ENCODE measurements at regions not wholly inside any gene's neighbourhood (a gene's known extent, or its start where the extent isn't known, plus 50 kb on each side); places are given as distances from the start of the nearest gene placed in this dataset.

DNA sequence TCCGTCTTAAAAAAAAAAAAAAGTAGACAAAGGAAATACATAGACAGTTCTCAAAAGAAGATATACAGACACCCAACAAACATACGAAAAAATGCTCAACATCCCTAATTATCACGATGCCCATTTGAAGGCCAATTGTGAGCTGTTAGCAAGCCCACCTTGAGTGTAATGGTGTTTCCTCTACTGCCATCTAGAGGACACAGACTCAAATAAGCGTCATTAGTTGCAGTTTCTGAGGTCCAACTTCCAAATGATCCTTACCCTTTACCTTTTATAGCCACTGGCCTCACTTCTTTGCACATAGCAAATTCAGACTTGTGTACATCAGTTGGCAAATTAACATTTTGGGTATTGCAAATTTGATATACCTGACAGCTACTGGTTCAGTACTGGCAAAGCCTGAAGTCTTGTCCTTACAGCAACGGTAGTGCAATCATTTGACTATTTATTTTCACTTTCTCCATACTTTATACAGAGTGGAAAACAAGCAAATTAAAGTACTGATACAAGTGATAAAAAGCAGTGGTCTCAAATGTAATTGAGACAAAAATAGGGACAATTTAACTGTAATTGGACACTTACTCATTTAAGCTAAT lies 536.3 kb upstream of the EEF2KMT start:
- H3K27me3 Mint-ChIP-seq (ENCODE audit: low read depth), result no peaks in the 10 kb centered on the region
- H3K9me3 Mint-ChIP-seq, result peaks cover 5% of the 10 kb centered on the region
- no peak overlapping the region for H3K27ac Mint-ChIP-seq
- DNase-seq (ENCODE audit: low spot score), result no peak
- H3K36me3 Mint-ChIP-seq (ENCODE audit: low read depth), result no peaks in the 10 kb centered on the region
- H3K4me1 Mint-ChIP-seq (ENCODE audit: low read depth), result no peaks in the 10 kb centered on the region
- H3K4me3 Mint-ChIP-seq, result no peak overlapping the region

- no peak for DNase-seq (ENCODE audit: low spot score)
- Mint-ChIP-seq H3K36me3 (ENCODE audit: low read depth) (no peaks in the 10 kb centered on the region), H3K9me3 (peaks cover 14% of the 10 kb centered on the region), H3K4me3 (no peak overlapping the region), H3K27ac (no peak overlapping the region), H3K4me1 (ENCODE audit: low read depth) (no peaks in the 10 kb centered on the region), H3K27me3 (ENCODE audit: low read depth) (no peaks in the 10 kb centered on the region)
Observed at GRCh38 chr16:5622234-5622884, 524.8 kb upstream of the EEF2KMT start.

DNA sequence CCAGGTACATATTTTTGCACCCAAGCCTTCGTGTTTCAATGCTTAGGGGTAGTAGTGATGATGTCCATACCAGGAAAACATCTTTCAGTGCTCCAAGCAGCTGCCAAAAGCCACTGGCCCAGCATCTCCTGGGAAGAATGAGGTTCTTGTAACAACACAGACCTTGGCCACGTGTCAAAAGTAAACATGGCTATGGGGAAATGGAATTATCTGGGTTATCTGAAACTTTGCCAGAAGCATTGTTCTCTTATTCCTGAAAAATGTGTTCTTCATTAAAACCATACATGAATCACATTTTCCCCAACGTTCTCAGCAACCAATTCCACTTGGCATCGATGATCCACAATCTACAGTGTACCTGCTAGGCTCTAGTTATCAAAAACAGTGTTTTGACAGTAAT lies 524.2 kb upstream of the EEF2KMT start:
- Mint-ChIP-seq H3K27ac (no peak overlapping the region), H3K9me3 (peaks cover 14% of the 10 kb centered on the region), H3K4me3 (no peak overlapping the region), H3K36me3 (ENCODE audit: low read depth) (no peaks in the 10 kb centered on the region), H3K27me3 (ENCODE audit: low read depth) (no peaks in the 10 kb centered on the region), H3K4me1 (ENCODE audit: low read depth) (no peaks in the 10 kb centered on the region)
- DNase-seq (ENCODE audit: low spot score), result no peak

DNA sequence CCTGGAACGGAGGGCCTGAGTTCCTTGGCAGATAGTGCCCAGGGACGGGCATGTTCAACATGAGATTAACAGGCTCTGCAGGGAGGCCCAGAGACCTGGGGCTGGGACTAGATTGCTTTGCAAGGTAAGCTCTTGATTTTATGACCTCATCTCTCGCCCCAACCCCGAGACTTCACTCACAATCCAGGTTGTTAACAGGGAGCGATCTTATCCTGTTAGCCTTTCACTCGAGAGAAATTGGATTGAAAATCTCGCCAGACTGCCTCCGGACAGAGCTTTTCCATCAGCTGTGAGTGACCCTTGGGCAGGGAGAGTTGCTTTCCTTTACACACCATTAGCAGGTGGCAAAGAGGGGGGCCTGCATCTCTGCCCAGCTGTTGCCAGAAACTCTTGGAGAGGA lies 521.7 kb upstream of the EEF2KMT start:
- no peak for DNase-seq (ENCODE audit: low spot score)
- H3K9me3 Mint-ChIP-seq, result peaks cover 4% of the 10 kb centered on the region
- no peak overlapping the region for H3K27ac Mint-ChIP-seq
- peaks cover 4% of the 10 kb centered on the region for H3K4me1 Mint-ChIP-seq (ENCODE audit: low read depth)
- no peaks in the 10 kb centered on the region for H3K27me3 Mint-ChIP-seq (ENCODE audit: low read depth)
- H3K4me3 Mint-ChIP-seq, result no peak overlapping the region
- H3K36me3 Mint-ChIP-seq (ENCODE audit: low read depth), result no peaks in the 10 kb centered on the region

GRCh38 chr16:5616841-5617240 lies 519.2 kb upstream of the EEF2KMT start:
- no peak overlapping the region for H3K4me3 Mint-ChIP-seq
- DNase-seq (ENCODE audit: low spot score), result no peak
- H3K4me1 Mint-ChIP-seq (ENCODE audit: low read depth), result peaks cover 4% of the 10 kb centered on the region
- H3K27ac Mint-ChIP-seq, result no peak overlapping the region
- no peaks in the 10 kb centered on the region for H3K27me3 Mint-ChIP-seq (ENCODE audit: low read depth)
- H3K9me3 Mint-ChIP-seq, result no peaks in the 10 kb centered on the region
- no peaks in the 10 kb centered on the region for H3K36me3 Mint-ChIP-seq (ENCODE audit: low read depth)

DNA sequence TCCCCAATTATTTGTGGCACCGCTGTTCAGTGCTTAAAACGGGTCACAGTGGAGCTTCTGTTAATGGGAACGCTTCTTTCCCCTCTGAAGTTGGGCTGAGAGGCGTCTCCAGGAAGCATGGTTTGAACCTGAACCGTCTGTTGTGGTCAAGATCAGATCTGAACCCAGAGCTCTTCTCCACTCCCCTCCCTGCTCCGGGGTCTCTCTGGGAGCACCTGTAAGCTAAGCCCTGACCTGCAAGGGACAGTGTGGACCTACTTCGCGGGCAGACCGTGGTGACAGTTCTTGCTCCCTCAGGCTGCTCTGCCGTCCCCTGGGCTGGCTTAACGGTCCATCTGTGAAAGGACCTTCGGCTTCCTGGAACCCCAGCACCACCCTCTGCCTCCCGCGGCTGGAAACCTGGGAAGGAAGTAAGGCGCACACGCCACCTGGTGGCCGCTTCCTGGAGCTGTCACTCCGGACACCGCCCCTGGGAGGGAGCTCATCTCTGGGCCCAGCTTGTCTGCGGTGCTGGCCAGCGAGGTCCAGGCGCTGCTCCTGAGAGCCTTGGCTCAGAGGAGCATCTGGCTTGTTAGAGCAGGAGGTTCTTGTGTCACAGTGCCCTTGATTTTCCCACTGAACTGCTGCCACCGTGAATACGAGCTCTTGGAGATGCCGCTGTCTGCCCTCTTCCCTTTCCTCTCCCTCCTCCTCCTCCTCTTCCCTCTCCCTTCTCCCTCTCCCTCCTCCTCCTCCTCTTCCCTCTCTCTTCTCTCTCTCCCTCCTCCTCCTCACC lies 518.5 kb upstream of the EEF2KMT start:
- Mint-ChIP-seq H3K27me3 (ENCODE audit: low read depth) (no peaks in the 10 kb centered on the region), H3K4me1 (ENCODE audit: low read depth) (peaks cover 4% of the 10 kb centered on the region), H3K36me3 (ENCODE audit: low read depth) (no peaks in the 10 kb centered on the region), H3K4me3 (peak overlapping the region; percentile 75), H3K27ac (no peak overlapping the region), H3K9me3 (no peaks in the 10 kb centered on the region)
- DNase-seq (ENCODE audit: low spot score), result peak; percentile 33

DNA sequence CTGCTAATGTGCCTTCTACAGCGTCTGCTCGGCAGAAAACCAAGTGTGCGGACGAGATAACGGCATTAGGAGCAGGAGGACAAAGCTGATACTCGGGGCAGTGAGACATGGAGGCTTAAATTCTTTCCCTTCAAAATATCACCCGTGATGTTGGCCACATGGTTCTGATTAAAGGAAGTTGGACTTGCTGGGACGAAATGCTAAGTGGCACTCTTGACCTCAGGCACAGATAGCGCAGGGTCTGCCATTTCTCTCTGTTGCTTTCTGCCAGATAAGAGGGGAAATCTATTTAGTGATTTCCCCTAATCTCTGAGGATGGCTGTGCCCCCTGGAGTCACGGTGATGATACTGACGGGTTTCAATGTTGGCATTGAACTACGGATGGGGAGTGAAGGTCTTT lies 509.6 kb upstream of the EEF2KMT start:
- Mint-ChIP-seq H3K4me3 (no peak overlapping the region), H3K9me3 (no peaks in the 10 kb centered on the region), H3K36me3 (ENCODE audit: low read depth) (no peaks in the 10 kb centered on the region), H3K27ac (no peak overlapping the region), H3K27me3 (ENCODE audit: low read depth) (no peaks in the 10 kb centered on the region), H3K4me1 (ENCODE audit: low read depth) (no peaks in the 10 kb centered on the region)
- DNase-seq (ENCODE audit: low spot score), result no peak

DNA sequence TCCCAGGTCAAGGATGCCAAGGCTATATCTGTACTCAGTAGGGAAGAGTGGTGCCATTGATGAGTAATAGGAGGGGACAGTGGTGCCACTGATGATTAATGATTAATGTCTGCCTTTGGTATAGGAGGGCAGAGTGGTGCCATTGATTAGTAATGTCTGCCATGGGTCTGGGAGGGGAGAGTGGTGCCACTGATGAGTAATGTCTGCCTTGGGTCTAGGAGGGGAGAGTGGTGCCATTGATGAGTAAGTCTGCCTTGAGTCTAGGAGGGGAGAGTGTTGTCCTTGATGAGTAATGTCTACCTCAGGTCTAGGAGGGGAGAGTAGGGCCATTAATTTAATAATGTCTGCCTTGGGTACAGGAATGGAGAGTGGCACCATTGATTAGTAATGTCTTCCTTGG lies 507.8 kb upstream of the EEF2KMT start:
- Mint-ChIP-seq H3K9me3 (no peaks in the 10 kb centered on the region), H3K4me1 (ENCODE audit: low read depth) (no peaks in the 10 kb centered on the region), H3K27ac (no peak overlapping the region), H3K4me3 (no peak overlapping the region), H3K27me3 (ENCODE audit: low read depth) (no peaks in the 10 kb centered on the region), H3K36me3 (ENCODE audit: low read depth) (no peaks in the 10 kb centered on the region)
- DNase-seq (ENCODE audit: low spot score), result no peak

GRCh38 chr16:5604770-5605169 lies 507.2 kb upstream of the EEF2KMT start:
- H3K27me3 Mint-ChIP-seq (ENCODE audit: low read depth), result no peaks in the 10 kb centered on the region
- H3K4me3 Mint-ChIP-seq, result no peak overlapping the region
- DNase-seq (ENCODE audit: low spot score), result no peak
- no peaks in the 10 kb centered on the region for H3K36me3 Mint-ChIP-seq (ENCODE audit: low read depth)
- H3K9me3 Mint-ChIP-seq, result no peaks in the 10 kb centered on the region
- no peak overlapping the region for H3K27ac Mint-ChIP-seq
- no peaks in the 10 kb centered on the region for H3K4me1 Mint-ChIP-seq (ENCODE audit: low read depth)

DNA sequence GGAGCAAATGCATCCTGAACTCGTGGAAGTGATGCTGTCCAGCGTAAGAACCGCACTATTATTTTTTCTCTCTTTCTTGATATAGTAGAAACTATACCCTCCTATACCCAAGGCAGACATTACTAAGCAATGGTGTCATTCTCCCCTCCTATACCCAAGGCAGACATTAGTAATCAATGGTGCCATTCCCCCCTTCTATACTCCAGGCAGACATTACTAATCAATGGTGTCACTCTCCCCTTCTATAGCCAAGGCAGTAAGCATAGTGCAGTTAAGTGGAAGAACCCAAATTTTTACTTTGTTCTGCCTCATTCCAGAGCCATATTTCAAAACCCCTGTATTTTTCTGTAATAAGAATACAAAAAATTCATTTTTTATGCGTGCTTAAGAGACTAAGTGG lies 506.2 kb upstream of the EEF2KMT start:
- Mint-ChIP-seq H3K27me3 (ENCODE audit: low read depth) (no peaks in the 10 kb centered on the region), H3K9me3 (no peaks in the 10 kb centered on the region), H3K27ac (no peak overlapping the region), H3K4me3 (no peak overlapping the region), H3K36me3 (ENCODE audit: low read depth) (no peaks in the 10 kb centered on the region), H3K4me1 (ENCODE audit: low read depth) (no peaks in the 10 kb centered on the region)
- no peak for DNase-seq (ENCODE audit: low spot score)

GRCh38 chr16:5601957-5602356 lies 504.4 kb upstream of the EEF2KMT start:
- Mint-ChIP-seq H3K36me3 (ENCODE audit: low read depth) (no peaks in the 10 kb centered on the region), H3K4me1 (ENCODE audit: low read depth) (no peaks in the 10 kb centered on the region), H3K27me3 (ENCODE audit: low read depth) (no peaks in the 10 kb centered on the region), H3K27ac (no peak overlapping the region), H3K4me3 (no peak overlapping the region), H3K9me3 (no peaks in the 10 kb centered on the region)
- DNase-seq (ENCODE audit: low spot score), result no peak

GRCh38 chr16:5598793-5599192 lies 501.2 kb upstream of the EEF2KMT start:
- no peaks in the 10 kb centered on the region for H3K36me3 Mint-ChIP-seq (ENCODE audit: low read depth)
- H3K27ac Mint-ChIP-seq, result no peak overlapping the region
- no peak for DNase-seq (ENCODE audit: low spot score)
- peaks cover 8% of the 10 kb centered on the region for H3K9me3 Mint-ChIP-seq
- no peaks in the 10 kb centered on the region for H3K4me1 Mint-ChIP-seq (ENCODE audit: low read depth)
- no peaks in the 10 kb centered on the region for H3K27me3 Mint-ChIP-seq (ENCODE audit: low read depth)
- H3K4me3 Mint-ChIP-seq, result no peak overlapping the region

DNA sequence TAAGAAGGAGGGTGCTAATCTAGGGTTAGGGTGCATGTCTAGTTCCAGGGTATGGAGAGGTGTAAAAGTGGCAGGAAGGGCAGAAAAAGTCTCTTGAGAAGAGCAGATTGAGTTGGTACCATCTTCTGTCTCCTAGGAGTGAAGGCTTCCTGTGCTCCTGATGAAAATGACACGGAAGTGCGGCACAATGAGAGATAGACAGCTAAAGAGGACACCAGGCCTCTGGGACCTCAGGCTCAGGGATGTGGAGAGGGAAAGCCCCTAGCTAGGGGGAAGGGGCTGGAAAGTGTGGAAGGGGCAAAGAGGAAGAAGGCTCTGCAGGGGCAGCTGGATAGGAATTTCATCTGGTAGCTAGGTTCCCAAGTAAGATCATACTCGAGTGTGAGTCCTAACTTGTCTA lies 498.3 kb upstream of the EEF2KMT start:
- no peak for DNase-seq (ENCODE audit: low spot score)
- Mint-ChIP-seq H3K27ac (no peak overlapping the region), H3K4me1 (ENCODE audit: low read depth) (no peaks in the 10 kb centered on the region), H3K36me3 (ENCODE audit: low read depth) (no peaks in the 10 kb centered on the region), H3K9me3 (peaks cover 8% of the 10 kb centered on the region), H3K4me3 (no peak overlapping the region), H3K27me3 (ENCODE audit: low read depth) (no peaks in the 10 kb centered on the region)

- Mint-ChIP-seq H3K4me3 (no peak overlapping the region), H3K27ac (no peak overlapping the region), H3K36me3 (ENCODE audit: low read depth) (no peaks in the 10 kb centered on the region), H3K27me3 (ENCODE audit: low read depth) (no peaks in the 10 kb centered on the region), H3K9me3 (peaks cover 3% of the 10 kb centered on the region), H3K4me1 (ENCODE audit: low read depth) (no peaks in the 10 kb centered on the region)
- DNase-seq (ENCODE audit: low spot score), result no peak
Observed at GRCh38 chr16:5590416-5590815, 492.8 kb upstream of the EEF2KMT start.

Data from T-helper 2 cell treated with Interferon-gamma antibody and Interleukin-4, amounts not matched to agents 5 μg/mL and 100 μg/mL, for 36 hours (primary cell).